NCI-H2171 treated with DMSO at 0.1 percent for 48 hours (cell line): ENCODE measurements at regions not wholly inside any gene's neighbourhood (a gene's known extent, or its start where the extent isn't known, plus 50 kb on each side); places are given as distances from the start of the nearest gene placed in this dataset.
"Not testable (repeated sequence)": the region's sequence is repeated elsewhere in the genome, so short reads cannot be mapped to it uniquely, and the experiment has no call there.

Experiments used
- DNase-seq: peaks from one replicate; lab custom pipeline; 2025; lab: John Stamatoyannopoulos, UW

DNA sequence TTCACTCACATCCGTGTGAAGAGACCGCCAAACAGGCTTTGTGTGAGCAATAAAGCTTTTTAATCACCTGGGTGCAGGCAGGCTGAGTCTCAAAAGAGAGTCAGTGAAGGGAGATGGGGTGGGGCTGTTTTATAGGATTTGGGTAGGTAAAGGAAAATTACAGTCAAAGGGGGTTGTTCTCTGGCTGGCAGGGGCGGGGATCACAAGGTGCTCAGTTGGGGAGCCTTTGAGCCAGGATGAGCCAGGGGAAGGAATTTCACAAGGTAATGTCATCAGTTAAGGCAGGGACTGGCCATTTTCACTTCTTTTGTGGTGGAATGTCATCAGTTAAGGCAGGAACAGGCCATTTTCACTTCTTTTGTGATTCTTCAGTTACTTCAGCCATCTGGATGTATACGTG is 210.3 kb upstream of the ELL2 start:
- not testable (repeated sequence) for DNase-seq

- not testable (repeated sequence) for DNase-seq
Measured at GRCh38 chr5:96170481-96171125, 209.0 kb upstream of the ELL2 start.

DNA sequence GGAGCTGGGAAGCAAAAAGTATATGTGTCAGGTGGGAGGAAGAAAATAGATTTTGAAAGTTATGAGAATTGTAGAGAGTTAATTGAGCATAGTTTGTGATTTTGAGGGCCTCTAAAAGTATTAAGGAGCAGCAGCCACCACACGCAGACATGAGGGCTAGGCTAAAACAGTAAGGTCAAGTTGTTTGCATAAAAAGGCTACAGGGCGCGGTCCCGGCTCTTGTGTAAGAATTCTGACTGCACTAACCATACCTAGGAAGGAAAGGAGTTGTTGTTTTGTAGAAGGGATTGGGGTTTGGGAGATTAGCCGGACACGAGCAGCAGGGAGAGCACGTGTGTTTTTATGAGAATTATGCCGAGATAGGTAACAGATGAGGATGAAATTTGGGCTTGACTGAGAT is 207.2 kb upstream of the ELL2 start:
- not testable (repeated sequence) for DNase-seq

GRCh38 chr5:96159043-96159442 is 197.4 kb upstream of the ELL2 start:
- DNase-seq = no peak

DNA sequence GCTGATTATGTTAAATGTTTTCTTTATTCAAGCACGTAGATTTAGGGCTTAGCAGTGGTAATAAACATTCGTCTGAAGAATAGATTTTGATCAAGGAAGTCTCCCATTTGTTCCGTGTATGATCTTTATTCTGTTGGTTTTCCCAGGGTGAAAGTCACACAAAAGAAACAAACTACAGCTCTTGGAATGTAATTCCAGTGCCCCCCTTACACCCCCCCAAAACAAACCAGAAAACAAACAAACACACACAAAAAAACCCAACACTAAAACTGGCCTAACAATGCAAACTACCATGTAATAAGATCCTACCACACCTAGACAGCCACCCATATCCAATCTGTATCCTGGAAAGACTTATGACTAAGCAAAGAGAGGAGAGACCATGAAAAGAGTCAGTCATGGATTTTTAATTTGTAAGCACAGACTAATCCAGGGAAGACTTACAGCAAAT is 196.2 kb upstream of the ELL2 start:
- peak; percentile 18 for DNase-seq

- no peak for DNase-seq
Measured at GRCh38 chr5:96157077-96157780, 195.6 kb upstream of the ELL2 start.

GRCh38 chr5:96155147-96155546 is 193.5 kb upstream of the ELL2 start:
- DNase-seq = no peak

DNA sequence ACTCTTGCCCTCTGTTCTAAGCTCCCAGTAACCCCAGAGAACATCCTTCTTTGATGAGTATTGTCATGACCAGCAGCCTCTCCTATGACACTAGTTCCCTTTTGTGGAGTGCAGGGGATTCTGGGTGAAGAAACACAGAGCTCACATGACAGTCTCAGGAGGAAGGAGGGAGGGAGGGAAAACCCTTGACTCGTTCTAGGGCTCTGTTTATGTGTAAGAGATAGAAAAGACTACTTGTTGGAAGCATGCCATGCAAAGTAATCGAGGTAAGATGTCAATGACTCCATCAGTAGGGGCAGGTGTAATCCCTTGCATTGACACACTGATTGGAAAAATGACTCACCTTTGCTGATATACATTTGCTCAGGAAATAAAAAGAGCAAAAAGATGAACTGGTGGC is 190.2 kb upstream of the ELL2 start:
- DNase-seq = no peak

DNA sequence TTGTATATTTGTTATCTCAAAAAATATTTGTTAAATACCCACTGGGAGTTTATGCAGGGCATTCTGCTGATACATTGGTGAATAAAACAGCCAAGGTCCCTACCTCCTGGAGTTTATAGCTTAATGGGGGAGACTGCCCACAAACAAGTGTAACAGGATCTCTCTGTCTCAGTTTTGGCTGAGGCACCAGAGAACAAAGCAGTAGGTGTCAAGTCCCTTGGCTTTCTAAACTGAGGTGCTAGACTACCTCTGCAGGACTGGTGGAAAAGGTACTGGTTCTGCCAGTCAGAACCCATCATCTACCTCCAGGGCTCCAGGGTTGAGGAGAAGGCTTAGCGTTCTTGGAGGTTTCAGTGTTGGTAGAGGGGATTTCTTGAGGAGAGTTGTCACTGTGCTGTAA is 188.4 kb upstream of the ELL2 start:
- no peak for DNase-seq

- no peak for DNase-seq
Measured at GRCh38 chr5:96149546-96149945, 187.9 kb upstream of the ELL2 start.

DNA sequence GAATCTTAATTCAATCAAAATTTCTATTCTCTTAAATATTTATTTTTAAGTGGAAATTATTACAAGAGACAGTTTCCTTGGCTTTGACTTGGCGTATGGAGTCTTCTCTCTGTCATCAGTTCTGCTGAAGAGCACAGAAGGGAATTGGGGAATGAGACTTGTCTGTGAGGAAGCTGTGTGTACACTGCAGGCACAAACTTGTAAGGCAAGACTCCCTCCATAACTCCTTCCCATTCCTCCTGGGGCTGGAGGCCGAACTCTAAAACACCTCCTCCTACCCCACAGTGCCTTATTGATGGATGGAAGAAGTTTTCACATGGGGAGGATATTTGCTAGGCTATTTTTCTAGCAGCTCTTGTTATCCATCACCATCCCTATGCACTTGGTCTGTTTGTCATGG is 187.4 kb upstream of the ELL2 start:
- no peak for DNase-seq

DNA sequence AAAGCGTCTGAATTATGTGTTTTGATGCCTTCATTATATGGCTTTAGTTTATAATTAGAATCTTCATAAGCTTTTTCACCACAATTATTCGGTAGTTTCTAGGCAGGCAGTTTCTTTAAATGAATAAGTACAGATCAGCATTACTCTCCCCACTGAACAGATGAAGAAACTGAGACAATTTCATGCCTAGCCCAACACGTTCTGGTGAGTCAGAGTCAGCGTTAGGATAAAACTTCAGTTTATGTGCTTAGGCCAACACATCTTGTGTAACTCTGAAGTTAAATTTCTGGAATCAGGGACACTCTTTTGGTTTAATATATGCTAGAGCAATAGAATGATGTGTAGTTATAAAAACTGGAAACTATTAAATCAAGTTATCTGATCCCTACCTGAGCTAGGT is 186.7 kb upstream of the ELL2 start:
- DNase-seq = no peak

GRCh38 chr5:96147866-96148265 is 186.2 kb upstream of the ELL2 start:
- DNase-seq = no peak

DNA sequence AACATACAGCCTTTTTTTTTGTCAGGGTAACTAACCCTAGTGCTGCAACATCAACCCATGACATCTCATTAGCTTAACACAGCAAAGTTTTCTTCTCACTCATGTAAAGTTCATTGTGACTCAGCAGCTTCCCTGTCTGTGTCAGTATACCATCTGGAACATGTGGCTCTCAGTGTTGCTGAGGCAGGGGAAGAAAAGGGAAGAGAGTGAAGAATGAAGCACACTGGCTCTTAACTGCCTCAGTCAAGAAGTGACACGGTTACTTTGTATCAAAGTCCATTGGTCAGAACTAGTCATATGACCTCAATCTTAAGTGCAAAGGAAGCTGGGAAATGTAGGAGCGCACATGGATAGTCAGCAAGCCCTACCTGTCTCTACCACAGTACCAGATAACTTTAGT is 185.0 kb upstream of the ELL2 start:
- peak; percentile 19 for DNase-seq

GRCh38 chr5:96144289-96144688 is 182.6 kb upstream of the ELL2 start:
- DNase-seq = no peak

GRCh38 chr5:96143450-96143849 is 181.8 kb upstream of the ELL2 start:
- no peak for DNase-seq

GRCh38 chr5:96142786-96143434 is 181.3 kb upstream of the ELL2 start:
- no peak for DNase-seq

GRCh38 chr5:96142184-96142781 is 180.6 kb upstream of the ELL2 start:
- no peak for DNase-seq

DNA sequence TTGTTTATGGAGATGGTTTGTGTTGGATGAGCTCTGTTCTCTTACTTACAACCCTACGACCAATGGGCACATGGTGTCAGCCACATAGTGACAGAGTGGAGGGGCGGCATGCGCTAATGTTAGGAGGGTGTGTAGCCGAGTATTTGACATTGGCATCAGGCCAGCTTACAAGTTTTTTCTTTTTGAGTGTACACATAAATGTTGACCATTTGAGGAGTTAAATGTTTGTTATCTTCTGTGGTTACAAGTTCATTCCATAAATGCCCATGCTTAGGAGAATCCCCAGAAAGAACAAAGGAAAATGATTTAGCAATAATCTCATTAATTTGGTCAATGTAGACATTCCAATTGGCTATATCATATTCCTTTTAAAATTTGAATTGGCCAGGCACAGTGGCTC is 180.1 kb upstream of the ELL2 start:
- DNase-seq = no peak

DNA sequence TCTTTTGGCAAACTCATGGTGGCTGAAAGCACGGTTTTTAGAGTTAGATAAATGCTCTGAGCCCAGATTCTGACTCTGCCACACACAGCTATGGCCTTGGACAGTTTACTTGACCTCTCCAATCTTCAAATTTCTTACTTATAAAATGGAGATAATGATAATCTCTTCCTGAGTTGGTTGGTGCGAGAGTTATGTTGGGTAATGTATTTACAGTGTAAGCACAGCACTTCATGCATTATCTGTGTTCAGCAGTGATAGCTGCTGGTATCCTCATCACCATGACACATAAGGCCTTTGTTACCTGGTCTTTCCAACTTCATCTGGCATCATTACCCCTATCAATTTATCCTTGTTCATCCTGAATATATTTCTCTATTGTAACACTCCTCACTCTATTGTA is 178.8 kb upstream of the ELL2 start:
- no peak for DNase-seq

GRCh38 chr5:96140084-96140483 is 178.4 kb upstream of the ELL2 start:
- no peak for DNase-seq

DNA sequence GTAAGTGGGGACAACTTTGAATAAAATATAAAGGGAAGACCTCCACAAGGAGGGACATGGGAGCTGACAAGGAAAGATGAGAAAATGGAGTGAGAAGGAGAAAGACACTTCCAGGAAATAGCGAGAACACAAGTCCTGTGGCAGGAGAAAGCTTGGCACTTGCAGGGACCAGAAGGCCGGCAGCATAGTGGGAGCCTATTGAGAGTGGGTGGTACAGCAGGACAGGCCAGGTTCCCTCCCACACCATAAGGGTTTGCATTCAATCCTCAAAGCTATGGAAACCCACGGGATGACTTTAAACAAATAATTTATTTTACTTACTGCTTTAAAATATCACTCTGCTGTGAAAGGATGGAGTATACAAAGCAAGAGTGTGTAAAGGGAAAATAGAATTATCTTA is 173.2 kb upstream of the ELL2 start:
- DNase-seq = no peak
